HCT116 (cell line): ENCODE measurements at regions not wholly inside any gene's neighbourhood (a gene's known extent, or its start where the extent isn't known, plus 50 kb on each side); places are given as distances from the start of the nearest gene placed in this dataset.

Experiments used
- ATAC-seq: fragments of 200-7000 bp; cut with Tn5 transposase; 2 replicates; pipeline ENCODE4 v1.9.1; 2020; ENCODE audit warnings: mild to moderate bottlenecking, moderate library complexity
- BruUV-seq: library from RNA; stranded (reverse); fragments of 400-500 nt; replicated peaks from 2 replicates; lab custom pipeline; 2021; lab: Mats Ljungman, UMichigan
- CTCF ChIA-PET: fragments of 300-600 bp; sonication (Branson Sonifier 250); formaldehyde crosslinking; loops from one replicate; lab custom pipeline; 2021; ENCODE audit warnings: antibody characterized with exemption; lab: Charles Lee
- POLR2A ChIA-PET: fragments of 300-600, 350-600 bp; sonication (Branson Sonifier 250); formaldehyde crosslinking; loops from one replicate; lab custom pipeline; 2021; ENCODE audit warnings: antibody characterized with exemption; lab: Charles Lee
- RAD21 ChIA-PET, 2 experiments: fragments of 300-600 bp; sonication (Branson Sonifier 250); formaldehyde crosslinking; loops; one replicate each; lab custom pipeline; 2023; ENCODE audit warnings: low total read pairs in 2 of 2; ENCODE audit not compliant: uncharacterized antibody in 2 of 2, unreplicated experiment in 2 of 2, low non-redundant PET in 1 of 2; lab: Charles Lee
- DNase-seq: peaks from one replicate; pipeline ENCODE4 v3.0.0-alpha.2; 2010; ENCODE audit warnings: low read depth, low spot score
- H2AFZ ChIP-seq: fragments of 200-600 bp; shearing (Covaris generic), sonication (generic); 2 replicates; pipeline ENCODE4 v1.6.1; 2017; ENCODE audit warnings: low read depth, mixed run types, mixed read lengths, antibody characterized with exemption, low read length; ENCODE audit not compliant: poor library complexity, severe bottlenecking
- H3K27ac ChIP-seq: 2 replicates; pipeline ENCODE4 v1.5.1; 2012; ENCODE audit warnings: low read depth, low read length
- H3K27me3 ChIP-seq: fragments of 200-600 bp; sonication (generic); 2 replicates; pipeline ENCODE4 v1.6.1; 2016; ENCODE audit warnings: mixed run types, low read length, mixed read lengths; ENCODE audit not compliant: insufficient read depth
- H3K36me3 ChIP-seq, 2 experiments: fragments of 200-500 bp in 1 of 2; fragments of 200-600 bp in 1 of 2; sonication (Bioruptor generic) in 1 of 2; sonication (generic) in 1 of 2; 2 replicates each; pipeline versions ENCODE4 v1.5.1 to v1.6.1; 2014 to 2016; ENCODE audit warnings: low read length in 2 of 2, inconsistent platforms in 1 of 2, mixed read lengths in 1 of 2, mixed run types in 1 of 2; ENCODE audit not compliant: insufficient read depth in 2 of 2, control insufficient read depth in 1 of 2
- H3K4me1 ChIP-seq, 2 experiments: fragments of 200-600 bp in 1 of 2; sonication (generic) in 1 of 2; 2 replicates each; pipeline versions ENCODE4 v1.5.1 to v1.6.1; 2012 to 2017; ENCODE audit warnings: low read length in 2 of 2, inconsistent platforms in 1 of 2, mild to moderate bottlenecking in 1 of 2, mixed read lengths in 1 of 2, mixed run types in 1 of 2, moderate library complexity in 1 of 2; ENCODE audit not compliant: insufficient read depth in 2 of 2, control insufficient read depth in 1 of 2
- H3K4me2 ChIP-seq: fragments of 200-600 bp; sonication (generic); 2 replicates; pipeline ENCODE4 v1.6.1; 2017; ENCODE audit warnings: mixed run types, low read length, mixed read lengths
- H3K4me3 ChIP-seq, 2 experiments: fragments of 200-600 bp in 1 of 2; sonication (generic) in 1 of 2; replicated peaks in 1 of 2; 2 replicates each; pipeline ENCODE4 v1.5.1; 2011 to 2016; ENCODE audit warnings: low read length in 2 of 2, control low read depth in 1 of 2, low read depth in 1 of 2, mild to moderate bottlenecking in 1 of 2, mixed read lengths in 1 of 2, mixed run types in 1 of 2
- H3K79me2 ChIP-seq: fragments of 200-600 bp; sonication (generic); 2 replicates; pipeline ENCODE4 v1.6.1; 2017; ENCODE audit warnings: mild to moderate bottlenecking, mixed run types, low read length, moderate library complexity, mixed read lengths; ENCODE audit not compliant: insufficient read depth
- H3K9ac ChIP-seq: fragments of 200-600 bp; sonication (generic); 2 replicates; pipeline ENCODE4 v1.6.1; 2016; ENCODE audit warnings: low read length, mixed read lengths
- H3K9me2 ChIP-seq: fragments of 200-600 bp; sonication (generic), shearing (Covaris generic); 2 replicates; pipeline ENCODE4 v1.6.1; 2017; ENCODE audit warnings: mixed run types, mild to moderate bottlenecking, moderate library complexity; ENCODE audit not compliant: insufficient read depth
- H3K9me3 ChIP-seq, 2 experiments: fragments of 200-500 bp in 1 of 2; fragments of 200-600 bp in 1 of 2; sonication (Bioruptor generic) in 1 of 2; sonication (generic) in 1 of 2; 2 replicates each; pipeline ENCODE4 v1.6.1; 2014 to 2017; ENCODE audit warnings: low read length in 2 of 2, mixed read lengths in 2 of 2, inconsistent platforms in 1 of 2, low read depth in 1 of 2, mild to moderate bottlenecking in 1 of 2, mixed run types in 1 of 2, moderate library complexity in 1 of 2; ENCODE audit not compliant: control insufficient read depth in 1 of 2, insufficient read depth in 1 of 2
- H4K20me1 ChIP-seq: fragments of 200-600 bp; sonication (generic), shearing (Covaris generic); 2 replicates; pipeline ENCODE4 v1.6.1; 2017; ENCODE audit warnings: mixed run types, mild to moderate bottlenecking, moderate library complexity; ENCODE audit not compliant: insufficient read depth
- CBX3 ChIP-seq: IDR thresholded peaks from 2 replicates; pipeline ENCODE4 v1.6.1; 2012; ENCODE audit warnings: low read depth
- ELF1 ChIP-seq: IDR thresholded peaks from 2 replicates; pipeline ENCODE4 v1.6.1; 2012; ENCODE audit warnings: low read depth, borderline replicate concordance
- FOSL1 ChIP-seq: IDR thresholded peaks from 2 replicates; pipeline ENCODE4 v1.6.1; 2012; ENCODE audit warnings: low read depth
- JUND ChIP-seq: IDR thresholded peaks from 2 replicates; pipeline ENCODE4 v1.6.1; 2012
- POLR2AphosphoS5 ChIP-seq: IDR thresholded peaks from 2 replicates; pipeline ENCODE4 v1.6.1; 2011; ENCODE audit warnings: mild to moderate bottlenecking, low read depth, low read length, moderate library complexity
- RAD21 ChIP-seq: IDR thresholded peaks from 2 replicates; pipeline ENCODE4 v1.6.1; 2012; ENCODE audit warnings: low read depth, mild to moderate bottlenecking
- SP1 ChIP-seq: IDR thresholded peaks from 2 replicates; pipeline ENCODE4 v1.6.1; 2012; ENCODE audit warnings: low read depth
- SRF ChIP-seq: IDR thresholded peaks from 2 replicates; pipeline ENCODE4 v1.6.1; 2012; ENCODE audit warnings: low read depth
- TCF7L2 ChIP-seq: IDR thresholded peaks from 2 replicates; pipeline ENCODE4 v1.7.0; 2011; ENCODE audit warnings: borderline replicate concordance, inconsistent platforms; ENCODE audit not compliant: insufficient read depth, insufficient read length; ENCODE audit errors: extremely low read depth
- YY1 ChIP-seq: IDR thresholded peaks from 2 replicates; pipeline ENCODE4 v1.6.1; 2011; ENCODE audit warnings: low read length, low read depth, moderate library complexity, mild to moderate bottlenecking; ENCODE audit not compliant: insufficient replicate concordance; ENCODE audit errors: extremely low read depth
- intact Hi-C: fragments of 100-400 bp; cut with micrococcal nuclease; formaldehyde crosslinking; loops from 2 replicates; pipeline ENCODE4 v1.10.0; 2022
- TF ChIP-seq, protein P1 (sequence below), 3 experiments: fragments of 200-600 bp in 1 of 3; sonication (generic) in 1 of 3; IDR thresholded peaks in 2 of 3; conservative IDR thresholded peaks in 1 of 3; 2 replicates each; pipeline ENCODE4 v1.5.1; 2012 to 2017; ENCODE audit warnings: low read depth in 2 of 3, low read length in 2 of 3, antibody characterized with exemption in 1 of 3, borderline replicate concordance in 1 of 3, control low read depth in 1 of 3, mild to moderate bottlenecking in 1 of 3, mixed read lengths in 1 of 3, mixed run types in 1 of 3, moderate library complexity in 1 of 3; ENCODE audit not compliant: insufficient read depth in 1 of 3
- TF ChIP-seq, protein P2 (sequence below): IDR thresholded peaks from 2 replicates; pipeline ENCODE4 v1.6.1; 2012

DNA sequence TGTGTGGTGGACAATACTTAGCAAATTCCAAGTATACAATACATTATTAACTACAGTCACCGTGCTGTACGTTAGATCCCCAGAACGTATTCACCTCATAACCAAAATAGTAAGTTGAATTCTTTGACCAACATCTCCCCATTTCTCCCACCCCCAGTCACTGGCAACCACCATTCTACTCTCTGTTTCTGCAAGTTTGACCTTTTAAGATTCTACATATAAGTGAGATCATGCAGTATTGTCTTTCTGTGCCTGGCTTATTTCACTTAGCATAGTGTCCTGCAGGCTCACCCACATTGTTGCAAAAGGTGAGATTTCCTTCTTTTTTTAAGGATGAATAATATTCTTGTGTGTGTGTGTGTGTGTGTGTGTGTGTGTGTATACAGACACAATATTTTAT, 59.1 kb downstream of the IRAG1 start:
- H3K79me2 ChIP-seq, result no peaks in the 10 kb centered on the region
- ChIA-PET RAD21 (no interaction called here), POLR2A (no interaction called here)
- H3K27ac ChIP-seq, result peak overlapping the region; percentile 82; the same call in 1 of the 2 replicates
- no peaks in the 10 kb centered on the region for H4K20me1 ChIP-seq
- ATAC-seq, result no peak
- H3K9me3 ChIP-seq, result no peaks in the 10 kb centered on the region
- H3K4me3 ChIP-seq, result no peak overlapping the region
- no TSS peak for BruUV-seq
- H2AFZ ChIP-seq, result no peak overlapping the region
- no peak overlapping the region for H3K9ac ChIP-seq
- no peak for TF ChIP-seq FOSL1
- no peak for TF ChIP-seq JUND
- TF ChIP-seq, protein P1, sequence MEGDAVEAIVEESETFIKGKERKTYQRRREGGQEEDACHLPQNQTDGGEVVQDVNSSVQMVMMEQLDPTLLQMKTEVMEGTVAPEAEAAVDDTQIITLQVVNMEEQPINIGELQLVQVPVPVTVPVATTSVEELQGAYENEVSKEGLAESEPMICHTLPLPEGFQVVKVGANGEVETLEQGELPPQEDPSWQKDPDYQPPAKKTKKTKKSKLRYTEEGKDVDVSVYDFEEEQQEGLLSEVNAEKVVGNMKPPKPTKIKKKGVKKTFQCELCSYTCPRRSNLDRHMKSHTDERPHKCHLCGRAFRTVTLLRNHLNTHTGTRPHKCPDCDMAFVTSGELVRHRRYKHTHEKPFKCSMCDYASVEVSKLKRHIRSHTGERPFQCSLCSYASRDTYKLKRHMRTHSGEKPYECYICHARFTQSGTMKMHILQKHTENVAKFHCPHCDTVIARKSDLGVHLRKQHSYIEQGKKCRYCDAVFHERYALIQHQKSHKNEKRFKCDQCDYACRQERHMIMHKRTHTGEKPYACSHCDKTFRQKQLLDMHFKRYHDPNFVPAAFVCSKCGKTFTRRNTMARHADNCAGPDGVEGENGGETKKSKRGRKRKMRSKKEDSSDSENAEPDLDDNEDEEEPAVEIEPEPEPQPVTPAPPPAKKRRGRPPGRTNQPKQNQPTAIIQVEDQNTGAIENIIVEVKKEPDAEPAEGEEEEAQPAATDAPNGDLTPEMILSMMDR (IDR thresholded peaks at IDR 0.05 in 2 of 3, conservative IDR thresholded peaks at IDR 0.05 in 1 of 3; ENCODE audit: borderline replicate concordance in 1 of 3, insufficient read depth in 1 of 3, low read depth in 2 of 3, low read length in 2 of 3), result no peak
- TF ChIP-seq CBX3, result no peak
- TF ChIP-seq, all 23 proteins: peak for 0
- CTCF ChIA-PET, result no interaction called here
- DNase-seq, result no peak
- Histone ChIP-seq H3K4me2 (no peak overlapping the region), H3K36me3 (0 out of 4 replicates have a peak, but pooled peaks cover 0 to 3% of the 10 kb centered on the region in 2 experiments), H3K4me1 (peaks cover 62 to 87% of the 10 kb centered on the region in 2 experiments), H3K27me3 (no peaks in the 10 kb centered on the region), H3K9me2 (no peaks in the 10 kb centered on the region)
- intact Hi-C loops, result no loop called here

DNA sequence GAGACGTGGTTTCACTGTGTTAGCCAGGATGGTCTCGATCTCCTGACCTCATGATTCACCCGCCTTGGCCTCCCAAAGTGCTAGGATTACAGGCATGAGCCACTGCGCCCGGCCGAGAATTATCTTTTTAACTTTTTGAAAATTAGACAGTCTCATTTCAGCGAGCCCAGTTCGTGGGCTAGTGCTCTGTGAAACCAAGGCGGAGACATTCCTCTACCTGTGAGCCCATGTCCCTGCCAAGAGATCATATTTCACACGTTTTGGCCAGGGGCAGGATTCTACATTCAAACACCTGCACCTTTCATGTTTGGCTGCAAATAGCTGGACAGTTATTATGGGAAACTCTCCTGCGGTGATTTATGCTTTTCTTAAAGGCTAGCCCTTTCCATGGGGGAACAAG, 60.3 kb downstream of the IRAG1 start:
- H3K27ac ChIP-seq, result peak overlapping the region; percentile 82
- ChIA-PET RAD21 (no interaction called here), POLR2A (interaction anchor here (0.6 kb wide), 1 partner anchor 14 kb away, joined by 3 read pairs; no protein-coding TSS in a partner anchor), CTCF (interaction anchor here (0.6 to 1.3 kb wide), 3 partner anchors 9 to 22 kb away, joined by 3 to 5 read pairs (median 4); no protein-coding TSS in a partner anchor)
- no peaks in the 10 kb centered on the region for H3K27me3 ChIP-seq
- H3K9me2 ChIP-seq, result no peaks in the 10 kb centered on the region
- H3K4me2 ChIP-seq, result peak overlapping the region; percentile 59
- H3K9ac ChIP-seq, result peak overlapping the region; percentile 23
- no peaks in the 10 kb centered on the region for H3K9me3 ChIP-seq
- DNase-seq, result no peak
- H2AFZ ChIP-seq, result peak overlapping the region; percentile 1
- peak; percentile 82 for ATAC-seq
- H3K4me1 ChIP-seq, result peaks cover 60 to 87% of the 10 kb centered on the region in 2 experiments
- H3K79me2 ChIP-seq, result no peaks in the 10 kb centered on the region
- 0 out of 4 replicates have a peak, but pooled peaks cover 0 to 3% of the 10 kb centered on the region in 2 experiments for H3K36me3 ChIP-seq
- intact Hi-C loops, result no loop called here
- no peak; the same call in 1 of the 2 replicates for TF ChIP-seq JUND
- TF ChIP-seq RAD21, result peak; percentile 8; the same call in 1 of the 2 replicates
- TF ChIP-seq POLR2AphosphoS5, result 0 out of 2 replicates have a peak, but pooled peaks have one; percentile 15
- TF ChIP-seq ELF1, result no peak
- TF ChIP-seq, protein P2, sequence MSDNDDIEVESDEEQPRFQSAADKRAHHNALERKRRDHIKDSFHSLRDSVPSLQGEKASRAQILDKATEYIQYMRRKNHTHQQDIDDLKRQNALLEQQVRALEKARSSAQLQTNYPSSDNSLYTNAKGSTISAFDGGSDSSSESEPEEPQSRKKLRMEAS, result peak; percentile 51; the same call in 1 of the 2 replicates
- TF ChIP-seq CBX3, result peak; percentile 54
- peak; percentile 69 for TF ChIP-seq SP1
- TF ChIP-seq TCF7L2, result peak; percentile 92
- no peak for TF ChIP-seq SRF
- no peak for TF ChIP-seq YY1
- H3K4me3 ChIP-seq, result peak overlapping the region in 1 of 2 experiments; percentile 5; a peak in 1 of 4 replicates
- BruUV-seq, result no TSS peak
- no peaks in the 10 kb centered on the region for H4K20me1 ChIP-seq
